GM23338 (cell line): ENCODE measurements at regions not wholly inside any gene's neighbourhood (a gene's known extent, or its start where the extent isn't known, plus 50 kb on each side); places are given as distances from the start of the nearest gene placed in this dataset.

Source experiments
- ATAC-seq: fragments of 200-7000 bp; cut with Tn5 transposase; 3 replicates; pipeline ENCODE4 v1.9.1; 2020
- DNase-seq: peaks from one replicate; pipeline ENCODE4 v3.0.0-alpha.2; 2015; ENCODE audit warnings: low spot score
- H2AFZ ChIP-seq: fragments of 200-600 bp; sonication (generic); 2 replicates; pipeline ENCODE4 v1.8.0; 2016; ENCODE audit warnings: antibody characterized with exemption, mild to moderate bottlenecking, moderate library complexity
- H3F3A ChIP-seq: fragments of 200-600 bp; sonication (generic); replicated peaks from 2 replicates; pipeline ENCODE4 v1.8.0; 2017; ENCODE audit warnings: antibody characterized with exemption, mixed run types, low read depth
- H3K27ac ChIP-seq: fragments of 200-600 bp; sonication (generic); 2 replicates; pipeline ENCODE4 v1.6.1; 2016; ENCODE audit warnings: low read depth
- H3K27me3 ChIP-seq: fragments of 200-600 bp; sonication (generic); 2 replicates; pipeline ENCODE4 v1.8.0; 2016; ENCODE audit warnings: mild to moderate bottlenecking, mixed run types, moderate library complexity; ENCODE audit not compliant: insufficient read depth
- H3K36me3 ChIP-seq: fragments of 200-600 bp; sonication (generic); 2 replicates; pipeline ENCODE4 v1.8.0; 2016; ENCODE audit warnings: mild to moderate bottlenecking; ENCODE audit not compliant: insufficient read depth
- H3K4me1 ChIP-seq: fragments of 200-600 bp; sonication (generic); 2 replicates; pipeline ENCODE4 v1.8.0; 2016; ENCODE audit warnings: mild to moderate bottlenecking, moderate library complexity; ENCODE audit not compliant: insufficient read depth
- H3K4me2 ChIP-seq: fragments of 200-600 bp; sonication (generic); 2 replicates; pipeline ENCODE4 v1.7.1; 2017; ENCODE audit warnings: mixed run types
- H3K4me3 ChIP-seq: fragments of 200-600 bp; sonication (generic); 2 replicates; pipeline ENCODE4 v1.6.1; 2016; ENCODE audit warnings: mixed run types
- H3K79me2 ChIP-seq: fragments of 200-600 bp; sonication (generic); replicated peaks from 2 replicates; pipeline ENCODE4 v1.8.0; 2017; ENCODE audit warnings: mild to moderate bottlenecking; ENCODE audit not compliant: insufficient read depth
- H3K9me2 ChIP-seq: fragments of 200-600 bp; sonication (generic); 2 replicates; pipeline ENCODE4 v1.8.0; 2017; ENCODE audit not compliant: insufficient read depth
- H4K20me1 ChIP-seq: fragments of 200-600 bp; sonication (generic); replicated peaks from 2 replicates; pipeline ENCODE4 v1.8.0; 2017; ENCODE audit warnings: mild to moderate bottlenecking; ENCODE audit not compliant: insufficient read depth
- H3K27ac Mint-ChIP-seq: 2 replicates; pipeline ENCODE4 v1.8.0; 2020; ENCODE audit warnings: inconsistent platforms, mild to moderate bottlenecking, moderate library complexity, mixed read lengths
- H3K27me3 Mint-ChIP-seq: 3 replicates; pipeline ENCODE4 v1.8.0; 2022; ENCODE audit warnings: low read depth, mild to moderate bottlenecking, moderate library complexity, mixed read lengths, inconsistent platforms; ENCODE audit not compliant: insufficient read depth, poor library complexity
- H3K36me3 Mint-ChIP-seq: 3 replicates; pipeline ENCODE4 v1.8.0; 2021; ENCODE audit warnings: low read depth, mild to moderate bottlenecking, inconsistent platforms, moderate library complexity, mixed read lengths
- H3K4me1 Mint-ChIP-seq: 3 replicates; pipeline ENCODE4 v1.8.0; 2020; ENCODE audit warnings: mild to moderate bottlenecking, inconsistent platforms, mixed read lengths
- H3K4me3 Mint-ChIP-seq: 3 replicates; pipeline ENCODE4 v1.8.0; 2021; ENCODE audit warnings: moderate library complexity, mild to moderate bottlenecking, inconsistent platforms, mixed read lengths
- H3K9me3 Mint-ChIP-seq: 3 replicates; pipeline ENCODE4 v1.8.0; 2020; ENCODE audit warnings: moderate library complexity, mild to moderate bottlenecking, inconsistent platforms, mixed read lengths
- EZH2 ChIP-seq: fragments of 200-600 bp; sonication (generic); IDR thresholded peaks from one replicate; pipeline ENCODE4 v1.8.0; 2017; ENCODE audit warnings: antibody characterized with exemption, mild to moderate bottlenecking, low read depth; ENCODE audit not compliant: unreplicated experiment
- JUNB ChIP-seq: IDR thresholded peaks from one replicate; pipeline ENCODE4 v1.6.1; 2016; ENCODE audit warnings: antibody characterized with exemption; ENCODE audit not compliant: unreplicated experiment
- NANOG ChIP-seq: IDR thresholded peaks from 2 replicates; pipeline ENCODE4 v1.6.1; 2016; ENCODE audit warnings: antibody characterized with exemption, borderline replicate concordance
- ZNF114 ChIP-seq: fragments of 250-450 bp; sonication (Bioruptor Pico); IDR thresholded peaks from 2 replicates; pipeline ENCODE4 v1.5.0; 2020; ENCODE audit warnings: mild to moderate bottlenecking, moderate library complexity
- ZNF331 ChIP-seq: fragments of 250-450 bp; sonication (Bioruptor Pico); IDR thresholded peaks from 2 replicates; pipeline ENCODE4 v1.5.0; 2020; ENCODE audit warnings: low read depth, mild to moderate bottlenecking, moderate library complexity
- TF ChIP-seq, protein P1 (sequence below): IDR thresholded peaks from 2 replicates; pipeline ENCODE4 v1.6.1; 2016; ENCODE audit warnings: antibody characterized with exemption
- TF ChIP-seq, protein P2 (sequence below), 2 experiments: fragments of 200-600 bp in 1 of 2; sonication (generic) in 1 of 2; conservative IDR thresholded peaks; 2 replicates each; pipeline versions ENCODE4 v1.5.1 to v1.6.1; 2016 to 2017; ENCODE audit warnings: antibody characterized with exemption in 2 of 2, low read depth in 2 of 2, mild to moderate bottlenecking in 2 of 2, moderate library complexity in 1 of 2
- TF ChIP-seq, protein P3 (sequence below): fragments of 250-450 bp; sonication (Bioruptor Pico); IDR thresholded peaks from 2 replicates; pipeline ENCODE4 v1.5.0; 2020; ENCODE audit warnings: mild to moderate bottlenecking, moderate library complexity

DNA sequence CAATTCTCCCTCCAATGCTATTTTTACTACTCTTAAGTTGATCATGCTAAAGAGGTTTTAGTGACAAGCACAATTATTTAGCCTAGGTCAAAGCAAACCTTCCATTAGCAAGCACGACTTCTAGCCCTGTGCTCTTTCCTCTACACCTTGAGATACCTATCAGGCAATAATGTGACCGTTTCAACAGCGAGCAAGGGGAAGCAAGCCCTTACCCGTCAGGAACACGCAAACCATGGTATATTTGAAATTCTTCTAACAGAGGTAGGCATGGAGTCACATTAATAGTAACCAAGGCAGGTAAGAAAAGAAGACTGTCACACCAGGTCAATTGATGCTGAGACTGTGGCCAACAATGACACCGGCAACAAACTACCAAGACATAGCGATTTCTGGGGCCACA is 68.9 kb upstream of the VGLL4 start:
- Mint-ChIP-seq H3K9me3 (peaks cover 12% of the 10 kb centered on the region), H3K4me3 (no peak overlapping the region), H3K36me3 (peaks cover 16% of the 10 kb centered on the region), H3K4me1 (peaks cover 10% of the 10 kb centered on the region), H3K27me3 (no peaks in the 10 kb centered on the region), H3K27ac (no peak overlapping the region)
- DNase-seq (no peak), ATAC-seq (no peak)
- no peaks in the 10 kb centered on the region for H3K9me2 ChIP-seq
- H3K36me3 ChIP-seq = no peaks in the 10 kb centered on the region
- H3K27ac ChIP-seq = no peak overlapping the region
- no peaks in the 10 kb centered on the region for H3K27me3 ChIP-seq
- H3K79me2 ChIP-seq = peaks cover 67% of the 10 kb centered on the region
- no peak overlapping the region for H2AFZ ChIP-seq
- H3K4me3 ChIP-seq = no peak overlapping the region
- H3K4me2 ChIP-seq = no peak overlapping the region
- no peaks in the 10 kb centered on the region for H3F3A ChIP-seq
- H4K20me1 ChIP-seq = peaks cover 5% of the 10 kb centered on the region; the same call in 1 of the 2 replicates
- TF ChIP-seq EZH2 (no peak), ZNF331 (CRISPR knock-in tag) (no peak), JUNB (no peak), ZNF114 (CRISPR knock-in tag) (no peak), NANOG (no peak)
- TF ChIP-seq, protein P1, sequence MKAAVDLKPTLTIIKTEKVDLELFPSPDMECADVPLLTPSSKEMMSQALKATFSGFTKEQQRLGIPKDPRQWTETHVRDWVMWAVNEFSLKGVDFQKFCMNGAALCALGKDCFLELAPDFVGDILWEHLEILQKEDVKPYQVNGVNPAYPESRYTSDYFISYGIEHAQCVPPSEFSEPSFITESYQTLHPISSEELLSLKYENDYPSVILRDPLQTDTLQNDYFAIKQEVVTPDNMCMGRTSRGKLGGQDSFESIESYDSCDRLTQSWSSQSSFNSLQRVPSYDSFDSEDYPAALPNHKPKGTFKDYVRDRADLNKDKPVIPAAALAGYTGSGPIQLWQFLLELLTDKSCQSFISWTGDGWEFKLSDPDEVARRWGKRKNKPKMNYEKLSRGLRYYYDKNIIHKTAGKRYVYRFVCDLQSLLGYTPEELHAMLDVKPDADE = no peak
- TF ChIP-seq, protein P2, sequence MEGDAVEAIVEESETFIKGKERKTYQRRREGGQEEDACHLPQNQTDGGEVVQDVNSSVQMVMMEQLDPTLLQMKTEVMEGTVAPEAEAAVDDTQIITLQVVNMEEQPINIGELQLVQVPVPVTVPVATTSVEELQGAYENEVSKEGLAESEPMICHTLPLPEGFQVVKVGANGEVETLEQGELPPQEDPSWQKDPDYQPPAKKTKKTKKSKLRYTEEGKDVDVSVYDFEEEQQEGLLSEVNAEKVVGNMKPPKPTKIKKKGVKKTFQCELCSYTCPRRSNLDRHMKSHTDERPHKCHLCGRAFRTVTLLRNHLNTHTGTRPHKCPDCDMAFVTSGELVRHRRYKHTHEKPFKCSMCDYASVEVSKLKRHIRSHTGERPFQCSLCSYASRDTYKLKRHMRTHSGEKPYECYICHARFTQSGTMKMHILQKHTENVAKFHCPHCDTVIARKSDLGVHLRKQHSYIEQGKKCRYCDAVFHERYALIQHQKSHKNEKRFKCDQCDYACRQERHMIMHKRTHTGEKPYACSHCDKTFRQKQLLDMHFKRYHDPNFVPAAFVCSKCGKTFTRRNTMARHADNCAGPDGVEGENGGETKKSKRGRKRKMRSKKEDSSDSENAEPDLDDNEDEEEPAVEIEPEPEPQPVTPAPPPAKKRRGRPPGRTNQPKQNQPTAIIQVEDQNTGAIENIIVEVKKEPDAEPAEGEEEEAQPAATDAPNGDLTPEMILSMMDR (conservative IDR thresholded peaks at IDR 0.05; ENCODE audit: low read depth in 2 of 2) = no peak
- TF ChIP-seq, protein P3, sequence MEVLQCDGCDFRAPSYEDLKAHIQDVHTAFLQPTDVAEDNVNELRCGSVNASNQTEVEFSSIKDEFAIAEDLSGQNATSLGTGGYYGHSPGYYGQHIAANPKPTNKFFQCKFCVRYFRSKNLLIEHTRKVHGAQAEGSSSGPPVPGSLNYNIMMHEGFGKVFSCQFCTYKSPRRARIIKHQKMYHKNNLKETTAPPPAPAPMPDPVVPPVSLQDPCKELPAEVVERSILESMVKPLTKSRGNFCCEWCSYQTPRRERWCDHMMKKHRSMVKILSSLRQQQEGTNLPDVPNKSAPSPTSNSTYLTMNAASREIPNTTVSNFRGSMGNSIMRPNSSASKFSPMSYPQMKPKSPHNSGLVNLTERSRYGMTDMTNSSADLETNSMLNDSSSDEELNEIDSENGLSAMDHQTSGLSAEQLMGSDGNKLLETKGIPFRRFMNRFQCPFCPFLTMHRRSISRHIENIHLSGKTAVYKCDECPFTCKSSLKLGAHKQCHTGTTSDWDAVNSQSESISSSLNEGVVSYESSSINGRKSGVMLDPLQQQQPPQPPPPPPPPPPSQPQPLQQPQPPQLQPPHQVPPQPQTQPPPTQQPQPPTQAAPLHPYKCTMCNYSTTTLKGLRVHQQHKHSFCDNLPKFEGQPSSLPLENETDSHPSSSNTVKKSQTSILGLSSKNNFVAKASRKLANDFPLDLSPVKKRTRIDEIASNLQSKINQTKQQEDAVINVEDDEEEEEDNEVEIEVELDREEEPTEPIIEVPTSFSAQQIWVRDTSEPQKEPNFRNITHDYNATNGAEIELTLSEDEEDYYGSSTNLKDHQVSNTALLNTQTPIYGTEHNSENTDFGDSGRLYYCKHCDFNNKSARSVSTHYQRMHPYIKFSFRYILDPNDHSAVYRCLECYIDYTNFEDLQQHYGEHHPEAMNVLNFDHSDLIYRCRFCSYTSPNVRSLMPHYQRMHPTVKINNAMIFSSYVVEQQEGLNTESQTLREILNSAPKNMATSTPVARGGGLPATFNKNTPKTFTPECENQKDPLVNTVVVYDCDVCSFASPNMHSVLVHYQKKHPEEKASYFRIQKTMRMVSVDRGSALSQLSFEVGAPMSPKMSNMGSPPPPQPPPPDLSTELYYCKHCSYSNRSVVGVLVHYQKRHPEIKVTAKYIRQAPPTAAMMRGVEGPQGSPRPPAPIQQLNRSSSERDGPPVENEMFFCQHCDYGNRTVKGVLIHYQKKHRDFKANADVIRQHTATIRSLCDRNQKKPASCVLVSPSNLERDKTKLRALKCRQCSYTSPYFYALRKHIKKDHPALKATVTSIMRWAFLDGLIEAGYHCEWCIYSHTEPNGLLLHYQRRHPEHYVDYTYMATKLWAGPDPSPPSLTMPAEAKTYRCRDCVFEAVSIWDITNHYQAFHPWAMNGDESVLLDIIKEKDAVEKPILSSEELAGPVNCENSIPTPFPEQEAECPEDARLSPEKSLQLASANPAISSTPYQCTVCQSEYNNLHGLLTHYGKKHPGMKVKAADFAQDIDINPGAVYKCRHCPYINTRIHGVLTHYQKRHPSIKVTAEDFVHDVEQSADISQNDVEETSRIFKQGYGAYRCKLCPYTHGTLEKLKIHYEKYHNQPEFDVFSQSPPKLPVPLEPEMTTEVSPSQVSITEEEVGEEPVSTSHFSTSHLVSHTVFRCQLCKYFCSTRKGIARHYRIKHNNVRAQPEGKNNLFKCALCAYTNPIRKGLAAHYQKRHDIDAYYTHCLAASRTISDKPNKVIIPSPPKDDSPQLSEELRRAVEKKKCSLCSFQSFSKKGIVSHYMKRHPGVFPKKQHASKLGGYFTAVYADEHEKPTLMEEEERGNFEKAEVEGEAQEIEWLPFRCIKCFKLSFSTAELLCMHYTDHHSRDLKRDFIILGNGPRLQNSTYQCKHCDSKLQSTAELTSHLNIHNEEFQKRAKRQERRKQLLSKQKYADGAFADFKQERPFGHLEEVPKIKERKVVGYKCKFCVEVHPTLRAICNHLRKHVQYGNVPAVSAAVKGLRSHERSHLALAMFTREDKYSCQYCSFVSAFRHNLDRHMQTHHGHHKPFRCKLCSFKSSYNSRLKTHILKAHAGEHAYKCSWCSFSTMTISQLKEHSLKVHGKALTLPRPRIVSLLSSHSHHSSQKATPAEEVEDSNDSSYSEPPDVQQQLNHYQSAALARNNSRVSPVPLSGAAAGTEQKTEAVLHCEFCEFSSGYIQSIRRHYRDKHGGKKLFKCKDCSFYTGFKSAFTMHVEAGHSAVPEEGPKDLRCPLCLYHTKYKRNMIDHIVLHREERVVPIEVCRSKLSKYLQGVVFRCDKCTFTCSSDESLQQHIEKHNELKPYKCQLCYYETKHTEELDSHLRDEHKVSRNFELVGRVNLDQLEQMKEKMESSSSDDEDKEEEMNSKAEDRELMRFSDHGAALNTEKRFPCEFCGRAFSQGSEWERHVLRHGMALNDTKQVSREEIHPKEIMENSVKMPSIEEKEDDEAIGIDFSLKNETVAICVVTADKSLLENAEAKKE (CRISPR knock-in tag) = no peak
- peaks cover 7% of the 10 kb centered on the region for H3K4me1 ChIP-seq
